Esophagus squamous epithelium (tissue), 4 donors: ENCODE measurements at regions not wholly inside any gene's neighbourhood (a gene's known extent, or its start where the extent isn't known, plus 50 kb on each side); places are given as distances from the start of the nearest gene placed in this dataset.

Source experiments
- CTCF ChIP-seq, 6 experiments: fragments of 450-650 bp in 4 of 6; fragments of 200-600 bp in 2 of 6; sonication (generic) in 2 of 6; IDR thresholded peaks; one replicate each; pipeline ENCODE4 v1.5.1; 2016 to 2019; ENCODE audit warnings: antibody characterized with exemption in 6 of 6, mild to moderate bottlenecking in 4 of 6, moderate library complexity in 4 of 6
- POLR2A ChIP-seq, 4 donors: fragments of 450-650 bp; IDR thresholded peaks; one replicate each; pipeline ENCODE4 v1.6.1; 2017; ENCODE audit warnings: antibody characterized with exemption in 4 of 4, mild to moderate bottlenecking in 4 of 4, moderate library complexity in 3 of 4

- TF ChIP-seq POLR2A (IDR thresholded peaks at IDR 0.05) (no peak), CTCF (IDR thresholded peaks at IDR 0.05) (no peak)
Observed at GRCh38 chr10:4255751-4256150, 470.7 kb upstream of the KLF6 start.
